ENCODE measurements at regions not wholly inside any gene's neighbourhood (a gene's known extent, or its start where the extent isn't known, plus 50 kb on each side); places are given as distances from the start of the nearest gene placed in this dataset.

DNA sequence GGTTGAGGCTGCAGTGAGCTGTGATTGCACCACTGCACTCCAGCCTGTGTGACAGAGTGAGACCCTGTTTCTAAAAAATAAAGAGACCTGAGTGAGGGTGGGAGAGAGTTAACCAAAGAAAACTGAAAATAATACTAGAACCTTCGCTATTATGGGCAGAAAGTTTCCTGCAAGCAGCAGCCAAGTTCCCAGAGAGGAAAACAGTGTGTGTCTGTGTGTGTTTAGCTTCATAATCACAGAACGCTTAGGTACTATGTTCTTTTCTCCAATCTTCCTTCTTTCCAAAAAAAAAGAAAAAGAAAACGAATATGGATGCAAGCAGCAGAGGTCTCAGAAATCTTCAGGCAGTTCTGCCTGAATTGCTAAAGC lies 170.0 kb downstream of the LY86 start:
- no peak for ATAC-seq
- TF ChIP-seq OSR1 (CRISPR knock-in tag; IDR thresholded peaks at IDR 0.05) (no peak), POU6F1 (CRISPR knock-in tag; IDR thresholded peaks at IDR 0.05; ENCODE audit: borderline replicate concordance, low read depth) (no peak), ZC3H10 (CRISPR knock-in tag; IDR thresholded peaks at IDR 0.05) (no peak), ZNF70 (CRISPR knock-in tag; IDR thresholded peaks at IDR 0.05) (no peak), ESRRG (CRISPR knock-in tag; IDR thresholded peaks at IDR 0.05) (no peak), TOX (CRISPR knock-in tag; IDR thresholded peaks at IDR 0.05; ENCODE audit: borderline replicate concordance) (no peak), ZNF8 (CRISPR knock-in tag; IDR thresholded peaks at IDR 0.05) (no peak)

- no peak for TF ChIP-seq POU6F1 (CRISPR knock-in tag; IDR thresholded peaks at IDR 0.05; ENCODE audit: borderline replicate concordance, low read depth)
- TF ChIP-seq, protein P1, sequence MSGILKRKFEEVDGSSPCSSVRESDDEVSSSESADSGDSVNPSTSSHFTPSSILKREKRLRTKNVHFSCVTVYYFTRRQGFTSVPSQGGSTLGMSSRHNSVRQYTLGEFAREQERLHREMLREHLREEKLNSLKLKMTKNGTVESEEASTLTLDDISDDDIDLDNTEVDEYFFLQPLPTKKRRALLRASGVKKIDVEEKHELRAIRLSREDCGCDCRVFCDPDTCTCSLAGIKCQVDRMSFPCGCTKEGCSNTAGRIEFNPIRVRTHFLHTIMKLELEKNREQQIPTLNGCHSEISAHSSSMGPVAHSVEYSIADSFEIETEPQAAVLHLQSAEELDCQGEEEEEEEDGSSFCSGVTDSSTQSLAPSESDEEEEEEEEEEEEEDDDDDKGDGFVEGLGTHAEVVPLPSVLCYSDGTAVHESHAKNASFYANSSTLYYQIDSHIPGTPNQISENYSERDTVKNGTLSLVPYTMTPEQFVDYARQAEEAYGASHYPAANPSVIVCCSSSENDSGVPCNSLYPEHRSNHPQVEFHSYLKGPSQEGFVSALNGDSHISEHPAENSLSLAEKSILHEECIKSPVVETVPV (CRISPR knock-in tag; IDR thresholded peaks at IDR 0.05): no peak
- TF ChIP-seq ZFP3 (CRISPR knock-in tag; IDR thresholded peaks at IDR 0.05): no peak
- no peak for TF ChIP-seq ISL1 (CRISPR knock-in tag; IDR thresholded peaks at IDR 0.05)
- no peak for TF ChIP-seq ZNF8 (CRISPR knock-in tag; IDR thresholded peaks at IDR 0.05)
- TF ChIP-seq, protein P2, sequence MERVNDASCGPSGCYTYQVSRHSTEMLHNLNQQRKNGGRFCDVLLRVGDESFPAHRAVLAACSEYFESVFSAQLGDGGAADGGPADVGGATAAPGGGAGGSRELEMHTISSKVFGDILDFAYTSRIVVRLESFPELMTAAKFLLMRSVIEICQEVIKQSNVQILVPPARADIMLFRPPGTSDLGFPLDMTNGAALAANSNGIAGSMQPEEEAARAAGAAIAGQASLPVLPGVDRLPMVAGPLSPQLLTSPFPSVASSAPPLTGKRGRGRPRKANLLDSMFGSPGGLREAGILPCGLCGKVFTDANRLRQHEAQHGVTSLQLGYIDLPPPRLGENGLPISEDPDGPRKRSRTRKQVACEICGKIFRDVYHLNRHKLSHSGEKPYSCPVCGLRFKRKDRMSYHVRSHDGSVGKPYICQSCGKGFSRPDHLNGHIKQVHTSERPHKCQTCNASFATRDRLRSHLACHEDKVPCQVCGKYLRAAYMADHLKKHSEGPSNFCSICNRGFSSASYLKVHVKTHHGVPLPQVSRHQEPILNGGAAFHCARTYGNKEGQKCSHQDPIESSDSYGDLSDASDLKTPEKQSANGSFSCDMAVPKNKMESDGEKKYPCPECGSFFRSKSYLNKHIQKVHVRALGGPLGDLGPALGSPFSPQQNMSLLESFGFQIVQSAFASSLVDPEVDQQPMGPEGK (CRISPR knock-in tag; IDR thresholded peaks at IDR 0.05; ENCODE audit: borderline replicate concordance): no peak
- TF ChIP-seq GLIS3 (CRISPR knock-in tag; IDR thresholded peaks at IDR 0.05): no peak
- no peak for TF ChIP-seq TSHZ2 (CRISPR knock-in tag; IDR thresholded peaks at IDR 0.05)
- no peak for TF ChIP-seq RARB (CRISPR knock-in tag; IDR thresholded peaks at IDR 0.05)
- no peak for TF ChIP-seq CSDC2 (CRISPR knock-in tag; IDR thresholded peaks at IDR 0.05)
- peak; percentile 58; the same call in 2 of the 3 replicates for ATAC-seq
Measured at GRCh38 chr6:6758915-6759654, 170.6 kb downstream of the LY86 start.

- no peak for ATAC-seq
- no peak for TF ChIP-seq ISL1 (CRISPR knock-in tag; IDR thresholded peaks at IDR 0.05)
- no peak for TF ChIP-seq ZNF565 (CRISPR knock-in tag; conservative IDR thresholded peaks at IDR 0.05; ENCODE audit: low read depth)
- no peak for TF ChIP-seq TSHZ2 (CRISPR knock-in tag; IDR thresholded peaks at IDR 0.05)
- TF ChIP-seq ZFP3 (CRISPR knock-in tag; IDR thresholded peaks at IDR 0.05): no peak
- TF ChIP-seq POU6F1 (CRISPR knock-in tag; IDR thresholded peaks at IDR 0.05; ENCODE audit: borderline replicate concordance, low read depth): no peak
- TF ChIP-seq ZC3H10 (CRISPR knock-in tag; IDR thresholded peaks at IDR 0.05): no peak
- TF ChIP-seq TCF4 (CRISPR knock-in tag; IDR thresholded peaks at IDR 0.05; ENCODE audit: borderline replicate concordance): no peak
- TF ChIP-seq ESRRG (CRISPR knock-in tag; IDR thresholded peaks at IDR 0.05): no peak
- no peak for TF ChIP-seq ZNF8 (CRISPR knock-in tag; IDR thresholded peaks at IDR 0.05)
- no peak for TF ChIP-seq PPARA (CRISPR knock-in tag; IDR thresholded peaks at IDR 0.05; ENCODE audit: borderline replicate concordance)
- no peak for TF ChIP-seq OSR1 (CRISPR knock-in tag; IDR thresholded peaks at IDR 0.05)
- TF ChIP-seq, protein P3, sequence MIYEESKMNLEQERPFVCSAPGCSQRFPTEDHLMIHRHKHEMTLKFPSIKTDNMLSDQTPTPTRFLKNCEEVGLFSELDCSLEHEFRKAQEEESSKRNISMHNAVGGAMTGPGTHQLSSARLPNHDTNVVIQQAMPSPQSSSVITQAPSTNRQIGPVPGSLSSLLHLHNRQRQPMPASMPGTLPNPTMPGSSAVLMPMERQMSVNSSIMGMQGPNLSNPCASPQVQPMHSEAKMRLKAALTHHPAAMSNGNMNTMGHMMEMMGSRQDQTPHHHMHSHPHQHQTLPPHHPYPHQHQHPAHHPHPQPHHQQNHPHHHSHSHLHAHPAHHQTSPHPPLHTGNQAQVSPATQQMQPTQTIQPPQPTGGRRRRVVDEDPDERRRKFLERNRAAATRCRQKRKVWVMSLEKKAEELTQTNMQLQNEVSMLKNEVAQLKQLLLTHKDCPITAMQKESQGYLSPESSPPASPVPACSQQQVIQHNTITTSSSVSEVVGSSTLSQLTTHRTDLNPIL (CRISPR knock-in tag; IDR thresholded peaks at IDR 0.05; ENCODE audit: low read depth): no peak
Measured at GRCh38 chr6:6760002-6760401, 171.5 kb downstream of the LY86 start.

All from SK-N-SH treated with all-trans-retinoic acid at 6 μM for 48 hours (cell line).